PC-3 (cell line): ENCODE measurements at regions not wholly inside any gene's neighbourhood (a gene's known extent, or its start where the extent isn't known, plus 50 kb on each side); places are given as distances from the start of the nearest gene placed in this dataset.
"Not testable (repeated sequence)": the region's sequence is repeated elsewhere in the genome, so short reads cannot be mapped to it uniquely, and the experiment has no call there.

ENCODE experiments used
- ATAC-seq: fragments of 200-7000 bp; cut with Tn5 transposase; 2 replicates; pipeline ENCODE4 v1.9.1; 2020; ENCODE audit warnings: mild to moderate bottlenecking, moderate library complexity
- BruUV-seq: library from RNA; stranded (reverse); fragments of 400-500 nt; replicated peaks from 2 replicates; lab custom pipeline; 2021; lab: Mats Ljungman, UMichigan
- CTCF ChIA-PET: fragments of 300-600 bp; sonication (Branson Sonifier 250); formaldehyde crosslinking; loops from one replicate; lab custom pipeline; 2022; ENCODE audit warnings: antibody characterized with exemption; lab: Charles Lee
- POLR2A ChIA-PET: fragments of 300-600 bp; sonication (Branson Sonifier 250); formaldehyde crosslinking; loops from one replicate; lab custom pipeline; 2022; ENCODE audit warnings: antibody characterized with exemption; ENCODE audit not compliant: unreplicated experiment; lab: Charles Lee
- DNase-seq: peaks from one replicate; pipeline ENCODE4 v3.0.0-alpha.2; 2015
- H2AFZ ChIP-seq: fragments of 300-600 bp; sonication (generic); 2 replicates; pipeline ENCODE4 v1.6.0; 2016; ENCODE audit warnings: antibody characterized with exemption, low read length
- H3F3A ChIP-seq: fragments of 300-600 bp; sonication (generic); one replicate; pipeline ENCODE4 v1.6.0; 2017; ENCODE audit warnings: antibody characterized with exemption, low read length, control low read depth, mild to moderate bottlenecking; ENCODE audit not compliant: unreplicated experiment
- H3K27ac ChIP-seq: fragments of 300-600 bp; sonication (generic); 2 replicates; pipeline ENCODE4 v1.5.1; 2016; ENCODE audit warnings: mild to moderate bottlenecking, low read length
- H3K27me3 ChIP-seq: fragments of 300-600 bp; sonication (generic); 2 replicates; pipeline ENCODE4 v1.6.1; 2016; ENCODE audit warnings: low read length, mixed read lengths
- H3K36me3 ChIP-seq: fragments of 300-600 bp; sonication (generic); 2 replicates; pipeline ENCODE4 v1.6.1; 2016; ENCODE audit warnings: low read depth, mixed run types, low read length, mixed read lengths
- H3K4me1 ChIP-seq: fragments of 300-600 bp; sonication (generic); 2 replicates; pipeline ENCODE4 v1.5.1; 2016; ENCODE audit warnings: low read length; ENCODE audit not compliant: insufficient read depth
- H3K4me2 ChIP-seq: fragments of 300-600 bp; sonication (generic); 2 replicates; pipeline ENCODE4 v1.6.0; 2016; ENCODE audit warnings: low read length
- H3K4me3 ChIP-seq: fragments of 300-600 bp; sonication (generic); 2 replicates; pipeline ENCODE4 v1.5.1; 2016; ENCODE audit warnings: mild to moderate bottlenecking, low read length, mixed read lengths
- H3K79me2 ChIP-seq: fragments of 300-600 bp; sonication (generic); 2 replicates; pipeline ENCODE4 v1.6.1; 2017; ENCODE audit warnings: low read length, mixed read lengths
- H3K9ac ChIP-seq: fragments of 300-600 bp; sonication (generic); 2 replicates; pipeline ENCODE4 v1.6.0; 2016; ENCODE audit warnings: mild to moderate bottlenecking, low read length
- H3K9me2 ChIP-seq: fragments of 300-600 bp; sonication (generic); replicated peaks from 2 replicates; pipeline ENCODE4 v1.6.1; 2016; ENCODE audit warnings: mixed run types, low read length, mixed read lengths
- H3K9me3 ChIP-seq: fragments of 300-600 bp; sonication (generic); 2 replicates; pipeline ENCODE4 v1.6.1; 2016; ENCODE audit warnings: low read length, mixed read lengths
- H4K20me1 ChIP-seq: fragments of 300-600 bp; sonication (generic); 2 replicates; pipeline ENCODE4 v1.6.1; 2016; ENCODE audit warnings: low read length, mixed read lengths
- EZH2 ChIP-seq: fragments of 300-600 bp; sonication (generic); IDR thresholded peaks from one replicate; pipeline ENCODE4 v1.6.1; 2017; ENCODE audit warnings: antibody characterized with exemption, mild to moderate bottlenecking, low read length; ENCODE audit not compliant: unreplicated experiment
- EZH2phosphoT487 ChIP-seq: fragments of 300-600 bp; sonication (generic); IDR thresholded peaks from 2 replicates; pipeline ENCODE4 v1.6.1; 2018; ENCODE audit warnings: mild to moderate bottlenecking, antibody characterized with exemption, low read length, borderline replicate concordance
- intact Hi-C: fragments of 100-400 bp; cut with micrococcal nuclease; formaldehyde crosslinking; loops from 2 replicates; pipeline ENCODE4 v1.9.0; 2023
- TF ChIP-seq, protein P1 (sequence below): fragments of 300-600 bp; sonication (generic); conservative IDR thresholded peaks from 2 replicates; pipeline ENCODE4 v1.5.1; 2017; ENCODE audit warnings: antibody characterized with exemption, low read depth, mild to moderate bottlenecking, low read length

- H3K9me3 ChIP-seq: no peaks in the 10 kb centered on the region
- H4K20me1 ChIP-seq: no peaks in the 10 kb centered on the region
- BruUV-seq: no TSS peak
- no peaks in the 10 kb centered on the region for H3F3A ChIP-seq
- TF ChIP-seq EZH2 (no peak), EZH2phosphoT487 (no peak)
- TF ChIP-seq, protein P1, sequence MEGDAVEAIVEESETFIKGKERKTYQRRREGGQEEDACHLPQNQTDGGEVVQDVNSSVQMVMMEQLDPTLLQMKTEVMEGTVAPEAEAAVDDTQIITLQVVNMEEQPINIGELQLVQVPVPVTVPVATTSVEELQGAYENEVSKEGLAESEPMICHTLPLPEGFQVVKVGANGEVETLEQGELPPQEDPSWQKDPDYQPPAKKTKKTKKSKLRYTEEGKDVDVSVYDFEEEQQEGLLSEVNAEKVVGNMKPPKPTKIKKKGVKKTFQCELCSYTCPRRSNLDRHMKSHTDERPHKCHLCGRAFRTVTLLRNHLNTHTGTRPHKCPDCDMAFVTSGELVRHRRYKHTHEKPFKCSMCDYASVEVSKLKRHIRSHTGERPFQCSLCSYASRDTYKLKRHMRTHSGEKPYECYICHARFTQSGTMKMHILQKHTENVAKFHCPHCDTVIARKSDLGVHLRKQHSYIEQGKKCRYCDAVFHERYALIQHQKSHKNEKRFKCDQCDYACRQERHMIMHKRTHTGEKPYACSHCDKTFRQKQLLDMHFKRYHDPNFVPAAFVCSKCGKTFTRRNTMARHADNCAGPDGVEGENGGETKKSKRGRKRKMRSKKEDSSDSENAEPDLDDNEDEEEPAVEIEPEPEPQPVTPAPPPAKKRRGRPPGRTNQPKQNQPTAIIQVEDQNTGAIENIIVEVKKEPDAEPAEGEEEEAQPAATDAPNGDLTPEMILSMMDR: no peak
- H3K27me3 ChIP-seq: peaks cover 9% of the 10 kb centered on the region; the same call in 1 of the 2 replicates
- H3K4me3 ChIP-seq: no peak overlapping the region
- H3K79me2 ChIP-seq: no peaks in the 10 kb centered on the region
- H3K9ac ChIP-seq: no peak overlapping the region
- ATAC-seq (no peak), DNase-seq (no peak)
- H3K9me2 ChIP-seq: no peaks in the 10 kb centered on the region
- H2AFZ ChIP-seq: no peak overlapping the region
- H3K4me1 ChIP-seq: no peaks in the 10 kb centered on the region
- H3K27ac ChIP-seq: no peak overlapping the region
- no peak overlapping the region for H3K4me2 ChIP-seq
- POLR2A ChIA-PET: no interaction called here
- CTCF ChIA-PET: no interaction called here
- H3K36me3 ChIP-seq: no peaks in the 10 kb centered on the region
- intact Hi-C loops: no loop called here
These were observed 183.5 kb upstream of the ACO1 start for GRCh38 chr9:32200896-32201295.

- CTCF ChIA-PET, H3F3A ChIP-seq, intact Hi-C loops, H3K79me2 ChIP-seq, H3K9me2 ChIP-seq, ATAC-seq, POLR2A ChIA-PET, BruUV-seq, H3K4me2 ChIP-seq, H4K20me1 ChIP-seq, DNase-seq, H3K36me3 ChIP-seq, H3K4me1 ChIP-seq, H3K9ac ChIP-seq, H3K4me3 ChIP-seq, H3K27me3 ChIP-seq, H3K27ac ChIP-seq, H2AFZ ChIP-seq, H3K9me3 ChIP-seq: not testable (repeated sequence)
These were observed 175.3 kb upstream of the ACO1 start for GRCh38 chr9:32209164-32209563.

DNA sequence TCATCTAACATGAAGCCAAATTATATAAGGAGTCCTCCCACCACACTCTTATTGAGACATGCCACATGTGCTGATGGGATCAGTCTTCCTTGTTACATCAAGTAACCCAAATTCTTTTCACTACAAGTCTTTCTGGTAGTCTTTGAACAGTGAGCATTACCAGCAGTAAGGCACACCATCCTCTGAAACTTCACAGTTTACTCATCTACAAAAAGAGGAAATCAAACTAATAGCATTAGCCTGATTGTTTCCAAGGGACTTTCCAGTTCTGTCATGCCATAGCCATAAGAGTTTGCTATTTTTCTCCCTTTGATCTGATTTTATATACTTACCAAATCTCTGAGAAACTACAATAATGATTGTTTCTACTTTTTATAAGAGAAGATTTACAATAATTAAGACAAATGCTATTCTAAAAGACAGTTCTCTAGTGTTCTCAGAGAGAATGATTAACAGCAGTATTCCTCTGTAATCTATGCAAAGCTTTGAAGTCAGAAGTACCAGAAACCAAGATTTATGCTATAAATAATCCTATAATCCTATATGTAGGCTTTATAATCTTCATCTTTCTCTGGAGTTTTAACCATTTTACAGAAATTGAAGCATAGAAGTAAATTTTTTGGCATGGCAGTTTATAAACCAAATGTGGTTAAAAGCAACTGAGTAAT, 166.2 kb upstream of the ACO1 start:
- H3K9me3 ChIP-seq: no peaks in the 10 kb centered on the region
- H3K4me2 ChIP-seq: no peak overlapping the region
- no peak overlapping the region for H3K4me3 ChIP-seq
- no peaks in the 10 kb centered on the region for H3K4me1 ChIP-seq
- no peak overlapping the region for H3K9ac ChIP-seq
- no peaks in the 10 kb centered on the region for H3K9me2 ChIP-seq
- CTCF ChIA-PET: no interaction called here
- ATAC-seq (no peak), DNase-seq (no peak)
- TF ChIP-seq, protein P1: no peak
- no peak for TF ChIP-seq EZH2
- TF ChIP-seq EZH2phosphoT487: no peak
- POLR2A ChIA-PET: no interaction called here
- H3K27me3 ChIP-seq: no peaks in the 10 kb centered on the region
- H3K27ac ChIP-seq: no peak overlapping the region
- no peaks in the 10 kb centered on the region for H3K36me3 ChIP-seq
- intact Hi-C loops: no loop called here
- BruUV-seq: no TSS peak
- H4K20me1 ChIP-seq: no peaks in the 10 kb centered on the region
- no peaks in the 10 kb centered on the region for H3K79me2 ChIP-seq
- H2AFZ ChIP-seq: no peak overlapping the region
- H3F3A ChIP-seq: no peaks in the 10 kb centered on the region
